Naive thymus-derived CD8-positive, alpha-beta T cell (primary cell): ENCODE measurements at regions not wholly inside any gene's neighbourhood (a gene's known extent, or its start where the extent isn't known, plus 50 kb on each side); places are given as distances from the start of the nearest gene placed in this dataset.

Experiments
- ATAC-seq, 2 donors: fragments of 150-1000 bp; cut with Tn5 transposase in 1 of 2; sonication (Bioruptor Pico), chemical (Tn5 transposase) in 1 of 2; 1 replicate in 1 of 2; 2 replicates in 1 of 2; pipeline ENCODE4 v1.10.0; 2021; ENCODE audit warnings: mild to moderate bottlenecking in 2 of 2, moderate library complexity in 2 of 2
- POLR2A ChIA-PET: fragments of 350-600 bp; sonication (Branson Sonifier 250); formaldehyde crosslinking; loops from one replicate; lab custom pipeline; 2021; ENCODE audit warnings: antibody characterized with exemption; lab: Charles Lee
- DNase-seq, 10 donors: peaks; one replicate each; pipeline versions ENCODE4 v3.0.0 to v3.0.0-alpha.2; 2020 to 2022
- H3K27ac Mint-ChIP-seq, 10 donors: one replicate each; pipeline ENCODE4 v1.8.0; 2020 to 2022; ENCODE audit warnings: mild to moderate bottlenecking in 10 of 10, mixed read lengths in 10 of 10, moderate library complexity in 4 of 10, inconsistent platforms in 1 of 10
- H3K27me3 Mint-ChIP-seq, 5 donors: one replicate each; pipeline ENCODE4 v1.8.0; 2021 to 2022; ENCODE audit warnings: mixed read lengths in 5 of 5
- H3K36me3 Mint-ChIP-seq, 3 donors: one replicate each; pipeline ENCODE4 v1.8.0; 2020 to 2022; ENCODE audit warnings: mixed read lengths in 3 of 3, mild to moderate bottlenecking in 2 of 3, inconsistent platforms in 1 of 3
- H3K4me1 Mint-ChIP-seq, 4 donors: one replicate each; pipeline ENCODE4 v1.8.0; 2021 to 2022; ENCODE audit warnings: mixed read lengths in 4 of 4
- H3K4me3 Mint-ChIP-seq, 10 donors: one replicate each; pipeline ENCODE4 v1.8.0; 2020 to 2022; ENCODE audit warnings: mild to moderate bottlenecking in 10 of 10, mixed read lengths in 10 of 10, moderate library complexity in 6 of 10, inconsistent platforms in 1 of 10
- H3K9me3 Mint-ChIP-seq, 9 donors: one replicate each; pipeline ENCODE4 v1.8.0; 2020 to 2022; ENCODE audit warnings: mixed read lengths in 9 of 9, mild to moderate bottlenecking in 3 of 9, inconsistent platforms in 1 of 9, moderate library complexity in 1 of 9

GRCh38 chr20:48278961-48279481, 493.7 kb upstream of the SULF2 start:
- peaks cover 0 to 7% (median 0%) of the 10 kb centered on the region in 3 donors for H3K36me3 Mint-ChIP-seq
- POLR2A ChIA-PET, result no interaction called here
- no peak overlapping the region for H3K27ac Mint-ChIP-seq
- peaks cover 8 to 25% (median 16%) of the 10 kb centered on the region in 5 donors for H3K27me3 Mint-ChIP-seq
- peaks cover 0 to 10% (median 3%) of the 10 kb centered on the region in 9 donors for H3K9me3 Mint-ChIP-seq
- ATAC-seq, result no peak
- H3K4me1 Mint-ChIP-seq, result no peaks in the 10 kb centered on the region
- H3K4me3 Mint-ChIP-seq, result no peak overlapping the region
- DNase-seq, result no peak

GRCh38 chr20:48277266-48277665, 492.0 kb upstream of the SULF2 start:
- H3K27ac Mint-ChIP-seq, result no peak overlapping the region
- H3K9me3 Mint-ChIP-seq, result peaks cover 0 to 15% (median 0%) of the 10 kb centered on the region in 9 donors
- H3K4me1 Mint-ChIP-seq, result no peaks in the 10 kb centered on the region
- ATAC-seq, result no peak
- H3K27me3 Mint-ChIP-seq, result peaks cover 5 to 27% (median 13%) of the 10 kb centered on the region in 5 donors
- no peak for DNase-seq
- POLR2A ChIA-PET, result no interaction called here
- no peak overlapping the region for H3K4me3 Mint-ChIP-seq
- H3K36me3 Mint-ChIP-seq, result peaks cover 0 to 12% (median 0%) of the 10 kb centered on the region in 3 donors

- H3K9me3 Mint-ChIP-seq, result peaks cover 0 to 15% (median 2%) of the 10 kb centered on the region in 9 donors
- H3K4me3 Mint-ChIP-seq, result no peak overlapping the region
- POLR2A ChIA-PET, result no interaction called here
- H3K27ac Mint-ChIP-seq, result no peak overlapping the region
- ATAC-seq (no peak), DNase-seq (no peak)
- no peaks in the 10 kb centered on the region for H3K4me1 Mint-ChIP-seq
- H3K27me3 Mint-ChIP-seq, result peaks cover 7 to 27% (median 15%) of the 10 kb centered on the region in 5 donors
- peaks cover 0 to 12% (median 0%) of the 10 kb centered on the region in 3 donors for H3K36me3 Mint-ChIP-seq
Measured at GRCh38 chr20:48276021-48276342, 490.7 kb upstream of the SULF2 start.

GRCh38 chr20:48275286-48276020, 490.2 kb upstream of the SULF2 start:
- peaks cover 0 to 12% (median 0%) of the 10 kb centered on the region in 3 donors for H3K36me3 Mint-ChIP-seq
- H3K27ac Mint-ChIP-seq, result no peak overlapping the region
- H3K9me3 Mint-ChIP-seq, result peaks cover 0 to 15% (median 2%) of the 10 kb centered on the region in 9 donors
- POLR2A ChIA-PET, result no interaction called here
- no peak overlapping the region for H3K4me3 Mint-ChIP-seq
- H3K27me3 Mint-ChIP-seq, result peaks cover 7 to 27% (median 15%) of the 10 kb centered on the region in 5 donors
- H3K4me1 Mint-ChIP-seq, result no peaks in the 10 kb centered on the region
- ATAC-seq (no peak), DNase-seq (no peak)

DNA sequence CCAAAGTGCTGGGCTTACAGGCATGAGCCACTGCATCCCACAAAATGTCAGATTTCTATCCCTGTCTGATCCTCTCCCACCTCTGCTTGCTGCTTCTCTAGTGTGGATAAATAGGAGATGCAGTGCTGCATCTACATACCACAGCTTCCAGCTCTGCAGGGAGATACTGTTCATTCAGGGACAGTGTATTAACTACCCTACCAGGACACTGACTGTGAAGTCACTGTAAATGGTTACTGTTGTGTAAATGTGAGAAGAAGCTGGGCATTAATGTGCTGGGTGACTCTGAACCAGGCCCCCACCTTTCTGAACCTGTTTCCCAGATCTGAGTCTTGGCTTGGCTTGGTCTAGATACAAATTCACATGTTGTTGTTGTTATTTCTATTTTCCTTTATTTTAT, 488.6 kb upstream of the SULF2 start:
- peaks cover 7 to 36% (median 16%) of the 10 kb centered on the region in 5 donors for H3K27me3 Mint-ChIP-seq
- peaks cover 0 to 15% (median 2%) of the 10 kb centered on the region in 9 donors for H3K9me3 Mint-ChIP-seq
- H3K36me3 Mint-ChIP-seq, result peaks cover 0 to 12% (median 0%) of the 10 kb centered on the region in 3 donors
- POLR2A ChIA-PET, result no interaction called here
- no peak overlapping the region for H3K27ac Mint-ChIP-seq
- ATAC-seq (no peak), DNase-seq (no peak)
- H3K4me1 Mint-ChIP-seq, result no peaks in the 10 kb centered on the region
- H3K4me3 Mint-ChIP-seq, result no peak overlapping the region

- H3K9me3 Mint-ChIP-seq, result peaks cover 0 to 15% (median 4%) of the 10 kb centered on the region in 9 donors
- no peak overlapping the region for H3K4me3 Mint-ChIP-seq
- H3K27ac Mint-ChIP-seq, result no peak overlapping the region
- ATAC-seq (no peak), DNase-seq (no peak)
- H3K36me3 Mint-ChIP-seq, result peaks cover 0 to 12% (median 0%) of the 10 kb centered on the region in 3 donors
- peaks cover 5 to 25% (median 11%) of the 10 kb centered on the region in 5 donors for H3K27me3 Mint-ChIP-seq
- no peaks in the 10 kb centered on the region for H3K4me1 Mint-ChIP-seq
- POLR2A ChIA-PET, result no interaction called here
Measured at GRCh38 chr20:48270885-48271284, 485.6 kb upstream of the SULF2 start.

GRCh38 chr20:48267860-48268633, 482.8 kb upstream of the SULF2 start:
- peaks cover 0 to 4% (median 0%) of the 10 kb centered on the region in 9 donors for H3K9me3 Mint-ChIP-seq
- H3K36me3 Mint-ChIP-seq, result peaks cover 0 to 3% (median 0%) of the 10 kb centered on the region in 3 donors
- H3K4me3 Mint-ChIP-seq, result no peak overlapping the region
- POLR2A ChIA-PET, result no interaction called here
- H3K27ac Mint-ChIP-seq, result no peak overlapping the region
- no peak for ATAC-seq
- peaks cover 2 to 19% (median 8%) of the 10 kb centered on the region in 5 donors for H3K27me3 Mint-ChIP-seq
- no peak for DNase-seq
- H3K4me1 Mint-ChIP-seq, result no peaks in the 10 kb centered on the region

- DNase-seq, result no peak
- no peak for ATAC-seq
- no peaks in the 10 kb centered on the region for H3K4me1 Mint-ChIP-seq
- peaks cover 0 to 3% (median 0%) of the 10 kb centered on the region in 9 donors for H3K9me3 Mint-ChIP-seq
- no peak overlapping the region for H3K4me3 Mint-ChIP-seq
- no peaks in the 10 kb centered on the region for H3K36me3 Mint-ChIP-seq
- POLR2A ChIA-PET, result no interaction called here
- H3K27me3 Mint-ChIP-seq, result peaks cover under 1 to 14% (median 7%) of the 10 kb centered on the region in 5 donors
- no peak overlapping the region for H3K27ac Mint-ChIP-seq
Measured at GRCh38 chr20:48266571-48266970, 481.3 kb upstream of the SULF2 start.

- Mint-ChIP-seq H3K4me1 (no peaks in the 10 kb centered on the region), H3K9me3 (peaks cover 0 to 2% (median 0%) of the 10 kb centered on the region in 9 donors), H3K36me3 (no peaks in the 10 kb centered on the region), H3K4me3 (no peak overlapping the region), H3K27ac (no peak overlapping the region), H3K27me3 (peaks cover 0 to 17% (median 6%) of the 10 kb centered on the region in 5 donors)
- DNase-seq, result no peak
- POLR2A ChIA-PET, result no interaction called here
- no peak for ATAC-seq
Measured at GRCh38 chr20:48265791-48266190, 480.5 kb upstream of the SULF2 start.

- H3K27ac Mint-ChIP-seq, result no peak overlapping the region
- H3K4me3 Mint-ChIP-seq, result no peak overlapping the region
- ATAC-seq (no peak), DNase-seq (no peak)
- H3K9me3 Mint-ChIP-seq, result peaks cover 0 to 2% (median 0%) of the 10 kb centered on the region in 9 donors
- H3K27me3 Mint-ChIP-seq, result peaks cover 0 to 12% (median 4%) of the 10 kb centered on the region in 5 donors
- H3K36me3 Mint-ChIP-seq, result no peaks in the 10 kb centered on the region
- POLR2A ChIA-PET, result no interaction called here
- no peaks in the 10 kb centered on the region for H3K4me1 Mint-ChIP-seq
Measured at GRCh38 chr20:48262955-48263354, 477.7 kb upstream of the SULF2 start.

DNA sequence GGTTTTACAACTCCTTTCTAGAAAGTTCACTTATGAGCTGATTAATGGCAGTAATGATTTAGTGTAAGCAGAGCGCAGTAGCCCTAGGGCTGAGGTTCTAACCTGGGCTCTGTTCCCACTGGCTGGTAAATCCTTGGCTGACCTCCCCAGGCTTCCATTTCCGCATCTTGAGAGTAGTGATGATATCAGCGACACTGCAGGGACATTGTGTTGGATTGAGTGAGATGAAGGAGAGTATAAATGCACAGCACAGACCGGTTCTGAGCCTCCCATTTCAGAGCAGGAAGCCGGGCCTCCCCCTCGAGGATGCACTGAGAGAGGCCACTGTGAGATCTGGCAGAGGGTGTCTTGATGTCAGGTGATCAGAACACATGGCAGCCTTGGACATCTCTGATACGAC, 477.2 kb upstream of the SULF2 start:
- no peak for DNase-seq
- H3K36me3 Mint-ChIP-seq, result no peaks in the 10 kb centered on the region
- H3K27ac Mint-ChIP-seq, result no peak overlapping the region
- peaks cover 0 to 2% (median 0%) of the 10 kb centered on the region in 9 donors for H3K9me3 Mint-ChIP-seq
- no peaks in the 10 kb centered on the region for H3K4me1 Mint-ChIP-seq
- H3K27me3 Mint-ChIP-seq, result peaks cover 0 to 12% (median 4%) of the 10 kb centered on the region in 5 donors
- POLR2A ChIA-PET, result no interaction called here
- no peak for ATAC-seq
- H3K4me3 Mint-ChIP-seq, result no peak overlapping the region

GRCh38 chr20:48261398-48261910, 476.2 kb upstream of the SULF2 start:
- Mint-ChIP-seq H3K36me3 (no peaks in the 10 kb centered on the region), H3K4me1 (no peaks in the 10 kb centered on the region), H3K4me3 (no peak overlapping the region), H3K9me3 (peaks cover 0 to 2% (median 0%) of the 10 kb centered on the region in 9 donors), H3K27ac (no peak overlapping the region), H3K27me3 (peaks cover 0 to 12% (median 4%) of the 10 kb centered on the region in 5 donors)
- POLR2A ChIA-PET, result no interaction called here
- ATAC-seq (no peak), DNase-seq (no peak)
